Stimulated activated CD4-positive, alpha-beta T cell treated with anti-CD3 and anti-CD28 coated beads, Interleukin-4, amount 100 ng/mL, for 24 hours (primary cell): ENCODE measurements at regions not wholly inside any gene's neighbourhood (a gene's known extent, or its start where the extent isn't known, plus 50 kb on each side); places are given as distances from the start of the nearest gene placed in this dataset.
"Not testable (repeated sequence)": the region's sequence is repeated elsewhere in the genome, so short reads cannot be mapped to it uniquely, and the experiment has no call there.

ENCODE experiments used
- DNase-seq: peaks from one replicate; pipeline ENCODE4 v3.0.0-alpha.2; 2020

- DNase-seq, result no peak
Observed at GRCh38 chr2:19646987-19647386, 254.8 kb downstream of the TTC32 start.

GRCh38 chr2:19644763-19645162 is 257.0 kb downstream of the TTC32 start:
- no peak for DNase-seq

DNA sequence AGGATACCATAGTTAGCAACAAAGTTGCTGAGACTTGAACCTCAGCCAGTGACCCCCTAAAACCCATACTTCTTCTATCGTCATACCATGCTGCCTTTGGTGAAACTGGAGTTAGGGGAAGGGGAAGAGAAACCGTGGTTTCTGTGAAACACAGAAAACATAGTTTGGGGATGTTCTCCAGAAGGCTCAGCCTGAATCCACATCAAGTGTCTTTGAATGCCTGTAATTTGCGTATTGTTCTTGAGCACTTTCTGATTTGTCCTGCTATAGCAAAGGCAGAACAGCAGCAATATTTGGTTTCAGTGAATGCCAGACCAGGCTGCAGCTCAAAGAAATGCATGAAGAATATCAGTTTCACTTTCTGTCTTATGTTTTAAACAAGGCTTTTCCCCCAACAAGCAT is 258.7 kb downstream of the TTC32 start:
- no peak for DNase-seq

DNA sequence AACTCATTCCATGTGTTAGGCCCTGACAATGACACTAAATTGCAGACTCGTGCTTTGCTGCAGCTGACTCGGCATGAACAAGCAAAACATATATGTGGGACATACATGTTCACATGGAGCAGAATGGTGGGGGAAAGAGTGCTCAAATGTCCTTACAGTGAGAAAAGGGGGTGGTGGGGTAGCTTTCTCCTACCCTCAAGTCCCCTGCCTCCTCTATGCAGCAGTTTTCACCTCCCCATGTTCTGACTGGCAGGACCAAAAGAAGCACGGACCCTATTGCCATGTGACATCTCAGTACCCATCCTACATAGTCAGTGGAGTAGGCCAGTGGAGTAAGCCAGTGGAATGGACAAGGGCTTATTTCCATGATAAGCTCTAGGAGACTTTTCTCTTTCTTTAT is 259.3 kb downstream of the TTC32 start:
- no peak for DNase-seq

DNA sequence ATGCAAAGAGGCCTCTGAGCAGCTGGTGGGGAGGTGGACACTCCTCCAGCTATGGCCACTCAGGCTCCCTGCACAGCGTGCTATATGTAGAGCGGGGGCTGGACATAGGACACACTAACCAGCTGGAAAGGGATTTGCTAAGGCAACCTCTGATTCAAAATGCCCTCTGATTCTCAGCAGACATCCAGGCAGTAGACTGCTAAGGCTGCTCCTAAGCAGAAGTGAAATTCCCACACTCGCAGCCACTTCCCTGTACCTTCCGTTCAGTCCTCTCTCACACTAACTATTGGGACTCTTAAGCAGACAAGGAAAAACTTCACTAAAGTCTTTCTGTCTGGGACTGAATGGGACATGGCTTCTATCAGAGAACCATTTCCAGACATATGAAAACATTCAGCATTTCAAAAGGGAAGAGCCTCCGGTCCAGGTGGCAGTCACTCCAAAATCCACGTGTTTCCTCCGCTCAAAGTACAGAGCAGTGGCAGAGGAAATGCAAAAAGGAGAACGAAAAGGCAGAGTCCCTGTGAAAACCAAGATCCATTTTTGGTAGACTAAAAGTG is 265.8 kb downstream of the TTC32 start:
- no peak for DNase-seq

DNA sequence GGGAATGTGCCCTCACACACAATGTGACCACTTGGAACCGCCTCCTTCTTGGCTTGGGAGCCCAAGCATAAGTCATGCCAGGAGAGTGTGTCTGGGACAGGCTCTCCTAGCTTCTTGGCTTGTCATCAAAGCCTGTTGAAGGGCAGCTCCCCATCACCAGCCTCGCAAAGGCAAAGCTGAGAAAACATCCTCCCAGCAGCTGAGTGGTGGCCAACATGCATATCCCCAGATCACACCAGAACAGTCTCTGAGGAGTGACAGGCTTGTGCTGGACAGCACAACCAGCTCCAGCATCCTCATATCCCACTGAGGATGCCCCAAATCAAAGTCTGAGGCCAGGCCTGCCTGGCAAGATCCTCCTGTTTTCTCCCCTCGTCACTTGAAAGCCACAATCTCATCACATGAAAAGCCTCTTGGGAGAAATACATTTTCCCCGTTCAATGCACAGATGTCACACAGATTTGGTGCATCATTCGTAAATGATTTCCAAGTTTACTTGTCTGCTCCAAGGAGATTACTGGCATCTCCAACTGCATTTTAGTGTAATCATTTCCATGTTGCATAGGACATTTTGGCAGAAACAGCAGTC is 269.3 kb downstream of the TTC32 start:
- no peak for DNase-seq

DNA sequence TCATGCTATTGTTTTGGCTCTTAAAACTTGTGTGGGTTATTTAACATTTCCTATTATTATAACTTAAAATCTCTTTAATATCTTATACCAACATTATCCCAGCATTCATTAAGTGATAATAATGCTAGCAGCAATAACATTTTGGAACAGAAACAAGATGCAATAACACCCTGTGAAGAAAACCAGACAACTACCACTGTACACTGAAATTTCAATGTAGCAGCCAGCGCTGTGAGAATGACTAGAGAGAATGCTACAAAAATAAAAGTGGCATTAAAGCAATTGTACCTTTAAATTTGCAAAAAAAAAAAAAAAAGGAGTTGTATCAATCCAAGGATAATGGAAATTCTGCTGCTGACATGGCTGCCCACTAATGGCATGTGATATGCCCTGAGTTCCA is 269.9 kb downstream of the TTC32 start:
- no peak for DNase-seq

GRCh38 chr2:19630921-19631320 is 270.9 kb downstream of the TTC32 start:
- no peak for DNase-seq

DNA sequence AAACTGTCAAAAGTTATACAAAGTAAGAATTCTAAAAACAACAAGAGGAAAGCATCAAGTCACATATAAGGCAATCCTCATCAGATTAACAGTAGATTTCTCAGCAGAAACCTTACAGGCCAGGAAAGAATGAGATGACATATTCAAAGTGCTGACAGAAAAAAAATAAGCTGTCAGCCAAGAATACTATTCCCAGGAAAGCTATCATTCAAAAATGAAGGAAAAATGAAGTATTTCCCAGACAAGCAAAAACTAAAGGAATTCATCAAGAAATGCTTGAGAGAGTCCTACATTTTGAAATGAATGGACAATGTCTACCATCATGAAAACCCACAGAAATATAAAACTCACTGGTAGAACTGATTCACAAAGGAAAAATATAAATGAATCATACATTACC is 268.9 kb upstream of the OSR1 start:
- DNase-seq, result no peak

GRCh38 chr2:19623488-19623887 is 265.1 kb upstream of the OSR1 start:
- DNase-seq, result no peak

GRCh38 chr2:19617257-19617848 is 258.9 kb upstream of the OSR1 start:
- DNase-seq, result no peak

DNA sequence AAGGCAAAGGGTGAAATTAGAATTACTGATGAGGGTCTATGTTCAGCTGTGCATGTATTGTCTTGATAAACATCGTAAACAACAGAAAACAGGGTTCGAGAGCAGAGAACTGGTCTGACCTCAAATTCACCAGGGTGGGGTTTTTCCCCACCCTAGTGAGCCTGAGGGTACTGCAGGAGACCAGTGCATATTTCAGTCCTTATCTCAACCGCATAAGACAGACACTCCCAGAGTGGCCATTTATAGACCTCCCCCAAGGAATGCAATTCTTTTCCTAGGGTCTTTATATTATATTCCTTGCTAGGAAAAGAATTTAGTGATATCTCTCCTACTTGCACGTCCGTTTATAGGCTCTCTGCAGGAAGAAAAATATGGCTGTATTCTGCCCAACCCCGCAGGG is 257.0 kb upstream of the OSR1 start:
- DNase-seq, result not testable (repeated sequence)

DNA sequence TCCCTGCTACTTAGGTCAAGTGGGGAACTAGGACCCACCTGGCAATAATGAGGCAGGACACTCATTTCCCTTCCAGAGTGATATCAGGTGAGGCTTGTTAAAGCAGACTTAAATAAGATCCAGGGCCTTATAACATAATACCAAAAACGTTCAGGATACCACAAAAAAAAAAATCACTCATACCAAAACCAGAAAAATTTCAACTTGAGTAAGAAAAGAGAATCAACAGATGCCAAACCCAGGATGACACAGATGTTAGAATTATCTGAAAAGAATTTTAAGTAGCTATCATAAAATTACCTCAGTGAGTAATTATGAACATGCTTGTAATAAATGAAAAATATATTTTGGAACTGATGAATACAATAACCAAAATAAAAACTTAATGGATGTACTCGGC is 255.6 kb upstream of the OSR1 start:
- no peak for DNase-seq

DNA sequence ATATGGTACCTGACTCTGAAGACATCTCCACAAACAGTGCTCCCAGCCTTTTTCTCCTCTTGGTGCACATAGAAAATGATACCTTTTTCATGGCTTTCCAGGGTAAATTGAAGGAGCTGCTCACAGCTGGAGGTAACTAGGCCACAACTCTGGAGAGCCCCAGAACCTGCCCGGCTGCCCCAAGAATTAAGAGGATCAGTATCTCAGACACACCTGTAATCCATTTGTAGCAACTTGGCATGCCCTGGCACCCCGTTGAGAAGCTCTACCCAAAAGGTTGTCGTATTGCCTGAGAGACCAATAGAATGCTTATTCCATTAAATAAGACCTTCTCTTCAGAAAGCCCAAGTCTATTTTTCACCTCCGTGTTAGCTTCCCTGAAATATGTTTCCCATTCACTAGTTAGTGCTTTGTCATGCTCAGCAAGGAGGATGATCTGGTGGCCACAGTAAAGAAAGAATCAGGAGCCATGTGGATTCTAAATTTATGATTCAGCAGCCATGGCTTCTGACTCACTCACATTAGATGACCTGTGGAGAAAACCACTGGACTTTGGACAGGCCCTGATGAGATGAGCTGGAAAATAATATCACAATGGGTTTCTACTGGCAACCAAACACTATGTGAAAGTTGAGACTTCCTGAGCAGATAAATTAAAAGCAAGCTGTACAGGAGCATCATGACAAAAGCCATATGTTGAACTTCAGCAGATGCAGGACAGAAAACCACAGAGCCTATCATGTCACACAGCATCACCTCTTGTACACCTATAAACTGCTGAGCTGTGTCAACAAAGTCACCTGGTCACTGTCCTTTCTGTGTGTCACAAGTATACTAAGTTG is 253.3 kb upstream of the OSR1 start:
- no peak for DNase-seq

- no peak for DNase-seq
Observed at GRCh38 chr2:19609266-19609665, 250.8 kb upstream of the OSR1 start.

- DNase-seq, result no peak
Observed at GRCh38 chr2:19607931-19608771, 249.7 kb upstream of the OSR1 start.

DNA sequence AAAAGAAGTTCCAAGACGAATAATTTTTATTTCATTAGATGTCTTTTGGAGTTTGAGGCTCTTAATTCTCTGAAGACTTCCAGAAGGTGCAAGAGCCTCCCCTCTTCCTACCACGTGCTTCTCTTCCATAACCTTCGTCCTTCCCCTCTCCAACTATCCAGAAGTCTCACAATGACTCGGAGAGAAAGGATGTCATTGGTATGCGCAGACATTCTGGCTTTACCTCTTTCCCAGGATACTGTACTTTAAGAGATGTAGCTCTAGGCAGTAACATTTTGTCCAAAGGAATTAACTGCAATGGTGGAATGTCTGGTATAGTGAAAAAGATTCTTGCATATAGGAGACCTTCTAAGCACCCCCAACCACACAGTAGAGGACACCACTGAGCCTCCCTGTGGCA is 249.0 kb upstream of the OSR1 start:
- DNase-seq, result no peak

DNA sequence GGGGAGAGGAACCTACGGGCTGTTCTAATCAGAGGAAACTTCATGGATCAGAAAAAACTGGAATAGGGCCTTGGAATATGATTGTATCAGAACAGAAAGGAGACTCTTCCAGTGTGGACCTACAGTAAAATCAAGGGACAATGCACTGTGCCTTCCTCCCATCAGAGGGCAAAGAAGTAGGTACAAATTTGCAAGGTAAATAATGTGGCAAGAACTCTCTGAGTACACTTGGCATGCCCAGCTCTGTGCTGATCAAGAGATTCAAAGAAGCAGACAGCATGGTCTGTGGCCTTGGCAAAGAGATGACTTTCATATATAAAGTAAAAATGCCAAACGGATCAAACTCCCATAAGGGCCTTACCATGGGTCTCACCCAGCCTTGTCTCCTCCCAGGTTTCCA is 242.6 kb upstream of the OSR1 start:
- DNase-seq, result no peak

DNA sequence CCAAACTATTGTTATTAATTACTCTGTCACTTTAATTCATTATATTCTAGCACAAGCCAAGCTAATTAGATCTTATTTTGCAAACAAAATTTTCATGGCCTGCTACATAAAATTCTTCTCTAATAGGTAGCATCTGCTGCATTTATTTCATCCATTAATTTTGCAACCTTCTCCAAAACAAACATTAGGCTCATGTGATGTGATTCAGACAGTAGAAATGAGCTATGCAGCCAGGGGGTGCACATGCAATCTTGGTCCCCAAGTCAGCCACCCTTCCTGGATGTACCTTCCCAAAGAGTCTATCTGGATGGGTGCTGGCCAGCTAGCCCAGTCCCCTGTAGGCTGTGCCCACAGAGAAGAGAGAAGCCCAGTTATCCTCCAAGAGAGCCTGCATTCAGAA is 242.1 kb upstream of the OSR1 start:
- DNase-seq, result no peak

GRCh38 chr2:19598971-19599370 is 240.5 kb upstream of the OSR1 start:
- no peak for DNase-seq

- no peak for DNase-seq
Observed at GRCh38 chr2:19592197-19592596, 233.8 kb upstream of the OSR1 start.

- DNase-seq, result no peak
Observed at GRCh38 chr2:19589791-19590190, 231.4 kb upstream of the OSR1 start.

DNA sequence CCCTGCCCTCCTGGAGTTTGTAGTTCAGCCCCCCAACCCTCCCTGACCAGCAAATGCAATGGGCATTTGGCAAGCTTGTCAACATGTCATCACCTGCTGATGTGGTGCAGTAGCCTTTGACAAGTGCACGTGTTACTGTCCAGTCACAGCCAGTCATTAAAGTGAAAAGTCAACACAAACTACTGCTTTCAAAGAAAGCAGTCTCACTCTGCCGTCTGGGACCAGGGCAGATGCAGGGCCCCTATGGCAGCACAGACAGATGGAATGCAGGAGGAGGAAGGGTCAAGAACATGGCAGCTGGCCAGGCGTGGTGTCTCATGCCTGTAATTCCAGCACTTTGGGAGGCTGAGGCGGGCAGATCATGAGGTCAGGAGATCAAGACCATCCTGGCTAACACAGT is 222.4 kb upstream of the OSR1 start:
- no peak for DNase-seq
